ENCODE measurements at regions not wholly inside any gene's neighbourhood (a gene's known extent, or its start where the extent isn't known, plus 50 kb on each side); places are given as distances from the start of the nearest gene placed in this dataset.

- DNase-seq, result no peak
Measured at GRCh38 chr12:124489220-124489619, 78.2 kb downstream of the NCOR2 start.

GRCh38 chr12:124488520-124488919, 78.9 kb downstream of the NCOR2 start:
- no peak for DNase-seq

GRCh38 chr12:124487834-124488165, 79.6 kb downstream of the NCOR2 start:
- no peak for DNase-seq

- no peak for DNase-seq
Measured at GRCh38 chr12:124487066-124487833, 80.2 kb downstream of the NCOR2 start.

- DNase-seq, result no peak
Measured at GRCh38 chr12:124486346-124486963, 81.0 kb downstream of the NCOR2 start.

- DNase-seq, result no peak
Measured at GRCh38 chr12:124485371-124485770, 82.0 kb downstream of the NCOR2 start.

- DNase-seq, result no peak
Measured at GRCh38 chr12:124484526-124484953, 82.9 kb downstream of the NCOR2 start.

GRCh38 chr12:124484067-124484466, 83.3 kb downstream of the NCOR2 start:
- DNase-seq, result no peak

- no peak for DNase-seq
Measured at GRCh38 chr12:124482901-124483799, 84.3 kb downstream of the NCOR2 start.

GRCh38 chr12:124482567-124482893, 84.9 kb downstream of the NCOR2 start:
- no peak for DNase-seq

GRCh38 chr12:124481772-124482566, 85.4 kb downstream of the NCOR2 start:
- DNase-seq, result no peak

- peak in 2 of 3 experiments; percentile 47 to 55 for DNase-seq
Measured at GRCh38 chr12:124481257-124481750, 86.1 kb downstream of the NCOR2 start.

- DNase-seq, result peak in 2 of 3 experiments; percentile 72 to 89
Measured at GRCh38 chr12:124480469-124481256, 86.7 kb downstream of the NCOR2 start.

GRCh38 chr12:124479680-124480468, 87.5 kb downstream of the NCOR2 start:
- peak in 2 of 3 experiments; percentile 24 to 54 for DNase-seq

- no peak for DNase-seq
Measured at GRCh38 chr12:124478985-124479645, 88.3 kb downstream of the NCOR2 start.

- no peak for DNase-seq
Measured at GRCh38 chr12:124478416-124478815, 89.0 kb downstream of the NCOR2 start.

- no peak for DNase-seq
Measured at GRCh38 chr12:124477107-124477915, 90.1 kb downstream of the NCOR2 start.

- DNase-seq, result no peak
Measured at GRCh38 chr12:124476011-124476400, 91.4 kb downstream of the NCOR2 start.

GRCh38 chr12:124475295-124476010, 92.0 kb downstream of the NCOR2 start:
- no peak for DNase-seq
